Loucy (cell line): ENCODE measurements at regions not wholly inside any gene's neighbourhood (a gene's known extent, or its start where the extent isn't known, plus 50 kb on each side); places are given as distances from the start of the nearest gene placed in this dataset.

ENCODE experiments used
- CTCF ChIP-seq: fragments of 200-600 bp; sonication (generic); conservative IDR thresholded peaks from 2 replicates; pipeline ENCODE4 v1.5.1; 2014; ENCODE audit warnings: mild to moderate bottlenecking, antibody characterized with exemption, low read length
- EZH2phosphoT487 ChIP-seq: fragments of 200-600 bp; IDR thresholded peaks from 2 replicates; pipeline ENCODE4 v1.6.1; 2018; ENCODE audit warnings: antibody characterized with exemption, mild to moderate bottlenecking, moderate library complexity, borderline replicate concordance

- no peak for TF ChIP-seq CTCF
- no peak for TF ChIP-seq EZH2phosphoT487
Measured at GRCh38 chr1:37277366-37277765, 197.0 kb upstream of the ZC3H12A start.
